Cortex of kidney (tissue), 1 donor: ENCODE measurements at regions not wholly inside any gene's neighbourhood (a gene's known extent, or its start where the extent isn't known, plus 50 kb on each side); places are given as distances from the start of the nearest gene placed in this dataset.

Source experiments
- DNase-seq: peaks from one replicate; lab custom pipeline; 2025; lab: John Stamatoyannopoulos, UW

DNA sequence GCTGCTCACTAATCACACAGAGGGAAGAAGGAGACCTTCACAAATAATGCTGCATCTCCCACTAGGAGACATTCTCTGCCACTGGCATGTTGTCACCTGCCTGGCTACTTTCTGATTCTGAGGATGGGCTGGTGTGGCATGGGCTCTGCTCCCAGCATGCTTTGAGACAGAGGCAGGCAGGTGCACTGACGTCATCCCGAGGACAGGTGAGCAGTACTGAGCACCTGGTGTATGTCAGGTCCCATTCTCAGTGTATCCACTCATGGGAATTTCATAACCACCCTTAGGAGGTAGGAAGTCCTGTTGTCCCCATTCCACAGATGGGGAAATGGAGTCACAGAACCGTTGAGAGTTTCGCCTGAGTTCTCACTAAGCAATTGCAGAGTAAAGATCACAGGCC, 597.9 kb downstream of the VRK1 start:
- DNase-seq, result no peak

DNA sequence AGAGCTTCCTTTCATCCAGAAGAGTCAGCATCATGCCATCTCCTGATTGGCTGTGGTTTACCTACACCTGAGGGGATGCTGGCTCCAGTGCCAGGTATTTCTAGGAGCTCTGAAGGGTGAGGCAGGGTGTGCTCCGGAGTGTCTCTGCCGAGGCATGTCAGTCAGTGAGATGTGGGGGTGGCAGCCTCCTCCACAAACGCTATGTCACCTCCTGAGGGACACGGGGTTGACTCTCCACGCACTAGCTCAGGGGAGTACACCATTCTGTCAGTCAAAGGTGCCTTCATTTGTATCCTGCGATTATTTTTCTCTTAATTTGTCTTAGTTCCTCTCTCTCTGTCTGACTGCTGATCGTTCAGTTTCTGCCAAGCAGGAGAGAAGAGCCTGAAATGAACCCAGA, 604.5 kb downstream of the VRK1 start:
- no peak for DNase-seq

DNA sequence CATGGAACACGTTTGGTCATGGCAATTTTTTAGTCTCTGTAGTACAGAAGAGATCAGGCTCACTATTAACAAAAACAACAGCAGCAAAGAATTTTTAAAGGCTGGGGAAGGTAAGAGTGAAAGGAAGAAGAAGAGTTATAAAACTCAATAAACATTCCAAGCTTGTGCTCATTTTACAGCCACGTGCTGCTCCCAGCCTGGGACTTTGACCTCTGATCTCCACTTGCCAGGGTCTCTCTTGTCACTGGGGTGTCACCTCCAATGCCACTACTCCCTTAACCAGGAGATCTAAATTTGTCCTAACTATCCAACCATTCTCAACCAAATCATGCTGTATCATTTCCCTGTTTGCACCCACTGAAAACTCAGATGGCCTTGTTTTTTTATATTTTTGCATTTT, 605.1 kb downstream of the VRK1 start:
- DNase-seq, result no peak

DNA sequence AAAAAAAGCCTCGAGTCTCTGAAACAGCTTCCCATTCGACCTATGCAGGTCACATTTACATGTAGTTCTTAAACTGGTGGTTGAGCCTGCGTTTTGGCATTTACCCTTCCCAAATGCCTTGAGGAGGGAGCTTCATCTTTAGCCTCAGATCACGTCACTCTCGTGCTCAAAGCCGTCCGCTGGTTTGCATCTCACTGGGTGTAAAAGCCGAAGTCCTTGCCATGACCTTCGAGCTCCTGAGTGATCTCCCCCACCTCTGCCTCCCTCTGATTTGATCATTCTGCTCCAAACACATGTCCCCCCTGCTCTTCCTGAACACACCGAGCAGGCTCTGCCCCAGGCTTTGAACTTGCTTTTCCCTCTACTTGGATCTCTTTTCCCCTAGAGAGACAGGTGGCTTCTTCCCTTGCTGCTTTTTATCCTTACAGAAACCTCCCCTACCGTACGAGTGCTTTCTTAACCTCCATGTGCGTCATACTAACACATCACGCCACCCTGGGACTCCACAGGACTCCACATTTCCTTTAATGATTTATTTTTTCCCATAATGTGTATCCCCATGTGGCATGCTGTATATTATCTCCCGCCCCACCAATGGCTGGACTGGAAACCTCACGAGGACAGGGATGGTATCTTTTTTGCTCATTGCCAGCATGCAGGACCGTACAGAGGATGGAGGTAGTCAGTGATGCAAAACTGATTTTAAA, 610.7 kb downstream of the VRK1 start:
- DNase-seq, result no peak

DNA sequence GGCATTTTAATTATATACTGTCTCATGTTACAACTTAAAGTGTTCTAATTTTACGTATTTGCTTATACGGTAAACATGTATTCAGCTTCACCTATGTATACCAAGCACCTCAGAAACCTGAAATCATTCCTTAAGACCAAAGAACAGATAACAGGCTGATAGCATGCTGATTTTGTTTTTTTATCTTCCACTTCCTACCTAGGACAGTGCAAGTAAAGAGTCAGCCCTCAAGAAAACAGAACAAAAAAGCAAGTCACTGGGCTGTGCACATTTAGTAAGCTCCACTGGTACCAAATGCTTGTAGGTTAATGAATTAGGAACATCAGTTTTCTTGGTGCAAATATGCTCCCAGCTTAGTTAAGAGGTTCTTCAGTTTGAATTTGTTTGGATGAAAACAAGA, 611.3 kb downstream of the VRK1 start:
- DNase-seq, result no peak

DNA sequence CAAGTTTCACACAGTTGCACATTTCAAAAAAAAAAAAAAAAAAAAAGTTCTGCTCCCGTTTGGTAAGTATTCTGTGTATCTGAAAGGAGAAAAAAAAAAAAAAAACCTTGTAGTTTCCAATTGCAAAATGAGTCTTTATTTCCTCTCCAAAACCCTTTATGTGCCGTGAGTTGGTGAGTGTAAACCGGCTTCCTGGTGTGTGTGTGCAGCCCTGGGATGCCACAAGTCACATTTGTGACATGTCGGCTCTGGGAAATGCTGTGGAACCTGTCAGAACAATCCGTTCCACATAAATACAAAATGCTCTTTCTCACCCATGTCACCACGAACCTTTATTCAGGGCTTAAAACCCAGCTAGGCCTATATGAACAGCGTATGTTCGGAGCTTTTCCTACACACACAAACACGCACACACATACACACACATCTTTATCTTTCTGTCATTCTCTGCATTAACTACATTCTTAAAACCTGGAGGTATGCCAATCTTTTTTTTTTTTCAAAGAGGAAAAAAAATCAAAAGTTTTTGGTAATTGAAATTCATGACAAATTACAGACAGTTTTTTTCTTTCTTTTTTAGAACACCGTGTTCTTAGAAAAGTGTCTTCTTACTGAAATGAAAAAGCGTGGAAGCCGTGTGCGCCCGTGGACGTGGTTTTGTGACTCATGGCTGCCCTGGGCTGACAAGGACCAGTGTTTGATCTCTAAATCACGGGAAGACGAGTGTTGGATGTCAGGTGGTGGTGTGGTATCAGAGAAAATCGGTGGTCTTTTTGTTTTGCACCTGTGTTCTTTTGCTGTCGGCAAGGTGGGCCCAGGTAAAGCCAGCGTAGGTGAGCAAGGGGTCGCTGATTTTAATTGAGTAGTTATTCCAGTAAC, 612.0 kb downstream of the VRK1 start:
- DNase-seq, result no peak

DNA sequence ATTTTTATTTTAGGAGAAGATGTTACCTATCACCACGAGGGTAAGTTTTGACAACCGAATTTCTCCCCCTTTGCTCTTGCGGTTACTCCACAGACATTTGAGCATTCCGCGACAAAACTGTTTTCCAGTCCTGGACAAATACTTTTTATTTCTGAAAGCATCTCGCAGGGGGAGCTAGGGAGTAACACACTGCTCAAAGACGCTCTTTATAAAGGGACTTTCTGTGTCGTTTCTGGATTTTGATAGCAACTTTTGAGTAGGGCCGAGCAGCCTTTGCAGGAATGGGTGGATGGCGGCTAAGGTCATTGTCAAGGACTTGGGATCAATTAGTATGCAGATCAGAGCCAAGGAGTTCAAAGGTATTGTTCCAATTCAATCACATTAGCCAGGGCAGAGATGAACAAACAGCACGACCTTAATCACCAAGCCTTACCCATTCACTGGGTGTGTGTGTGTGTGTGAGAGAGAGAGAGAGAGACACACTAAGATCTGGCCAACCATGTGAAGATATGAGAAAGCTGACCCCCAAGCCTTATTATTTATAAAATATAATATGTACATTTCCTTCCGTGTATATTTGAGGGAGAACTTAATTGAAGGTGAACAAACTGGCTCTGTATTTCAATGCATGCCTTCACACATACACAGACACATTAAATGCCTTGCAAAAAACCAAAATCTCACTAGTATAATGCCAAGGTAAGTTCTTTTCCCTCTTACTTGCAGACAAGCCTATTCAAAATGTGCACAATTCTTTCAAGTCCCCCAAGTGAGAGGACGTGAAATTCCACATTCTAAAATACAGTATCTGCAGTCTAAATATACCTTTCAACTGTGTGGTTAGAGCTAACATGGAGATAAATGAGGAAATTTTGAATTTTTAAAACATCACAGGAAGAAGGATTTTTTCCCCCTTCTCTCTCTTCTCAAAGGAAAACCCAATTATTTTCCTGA, 613.8 kb downstream of the VRK1 start:
- no peak for DNase-seq

DNA sequence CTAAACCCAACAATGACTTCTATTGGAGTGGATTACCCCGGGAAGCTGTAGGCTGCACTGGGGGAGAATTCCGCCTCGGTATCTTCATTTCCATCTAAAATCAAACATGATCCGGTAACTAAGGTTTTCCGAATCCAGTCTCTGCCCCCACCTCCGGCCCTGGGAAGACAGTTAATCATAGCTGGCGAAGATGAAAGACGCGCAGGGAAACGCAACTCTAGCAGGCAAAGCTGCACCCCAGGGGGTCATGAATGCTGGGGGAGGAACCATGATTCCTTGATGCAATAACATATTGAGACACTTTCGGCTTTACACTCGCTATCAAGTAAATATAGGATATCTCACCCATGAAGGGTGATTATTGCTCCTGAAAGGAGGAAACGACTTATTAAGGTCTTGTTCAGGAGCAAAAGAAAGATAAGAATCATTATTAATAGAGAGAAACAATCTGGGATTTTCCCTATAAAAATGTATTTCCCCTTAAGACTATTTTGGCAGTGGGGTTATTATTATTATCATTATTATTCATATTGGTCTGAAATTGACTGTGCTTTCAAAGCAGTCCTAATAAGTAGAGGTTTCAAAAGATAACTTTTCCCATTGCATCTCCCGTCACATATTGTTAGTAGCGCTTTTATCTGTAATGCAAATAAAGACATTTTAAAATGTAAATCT, 614.9 kb downstream of the VRK1 start:
- DNase-seq, result no peak

DNA sequence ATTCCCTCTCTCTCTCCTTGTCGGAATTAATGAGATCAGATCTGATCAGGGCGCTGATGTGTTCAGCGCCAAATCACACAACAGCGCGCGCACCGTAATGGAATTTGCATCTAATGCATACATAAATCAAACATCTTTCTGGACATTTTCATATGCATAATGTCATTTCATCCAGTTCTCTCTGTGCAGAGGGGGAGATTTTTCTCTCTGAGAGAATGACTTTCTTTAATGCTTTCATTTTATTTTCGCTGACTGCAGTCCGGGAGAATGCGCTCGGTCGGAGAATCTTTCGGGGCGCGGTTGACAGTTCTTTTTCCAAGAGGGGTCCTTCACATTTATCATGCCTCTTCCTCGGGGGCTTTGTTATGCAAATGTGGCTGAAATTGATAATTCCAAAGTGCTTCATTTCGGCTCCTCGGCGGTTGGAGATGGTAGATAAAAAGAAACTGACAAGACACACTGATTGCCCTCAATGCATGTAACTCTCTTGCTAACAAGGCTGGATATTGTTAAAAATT, 615.9 kb downstream of the VRK1 start:
- no peak for DNase-seq

DNA sequence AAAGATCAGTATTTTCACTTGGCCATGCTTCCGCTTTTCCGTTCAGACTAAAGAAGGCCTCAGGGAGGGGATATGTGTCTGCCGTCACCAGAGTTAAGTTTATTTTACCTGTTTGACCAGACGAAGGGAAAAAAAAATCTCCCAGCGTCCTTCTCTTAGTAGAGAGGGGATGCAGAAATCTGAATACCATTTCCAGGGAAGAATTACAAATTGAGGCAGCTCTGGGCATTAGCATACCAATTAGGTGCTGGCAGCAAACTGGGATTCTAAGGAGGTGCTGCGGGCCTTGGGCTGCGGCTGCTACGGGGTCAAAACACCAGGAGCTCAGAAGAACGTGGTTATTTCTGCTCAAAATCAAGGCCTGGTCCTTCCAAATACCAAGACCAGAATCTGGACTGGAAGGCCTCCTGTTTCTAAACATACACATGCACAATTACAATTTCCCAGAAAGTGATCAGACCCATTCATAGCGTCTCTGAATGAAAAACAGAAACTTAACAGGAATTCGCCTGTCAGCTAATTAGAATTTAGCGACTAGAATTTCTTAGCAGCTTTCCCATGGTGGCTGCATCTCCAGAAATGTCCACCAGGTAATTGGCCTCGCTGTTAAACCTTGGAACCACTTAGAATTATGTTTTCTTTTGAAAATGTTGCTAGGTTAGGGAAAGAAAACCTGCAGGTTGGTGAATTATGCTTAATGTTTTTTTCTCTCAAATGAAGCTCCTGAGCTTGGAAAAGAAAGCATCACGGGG, 617.0 kb downstream of the VRK1 start:
- no peak for DNase-seq

DNA sequence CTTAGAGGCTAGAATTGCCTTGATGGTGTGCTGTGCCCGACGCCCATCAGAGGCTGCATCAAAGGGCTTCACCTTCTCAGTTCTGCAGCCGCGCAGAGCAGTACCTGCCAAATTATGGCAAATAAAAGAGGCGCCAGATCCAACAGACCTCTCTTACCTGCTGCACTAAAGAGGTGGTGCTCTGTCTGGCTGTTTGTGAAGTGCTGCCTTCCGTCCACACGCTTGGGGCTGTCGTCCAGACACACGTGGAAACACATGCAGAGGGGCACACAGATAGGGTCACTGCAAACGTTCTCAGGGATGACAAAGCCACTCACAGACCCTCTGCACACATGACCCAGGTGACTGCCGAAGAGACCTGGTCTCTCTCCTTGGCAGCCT, 617.5 kb downstream of the VRK1 start:
- DNase-seq, result no peak

DNA sequence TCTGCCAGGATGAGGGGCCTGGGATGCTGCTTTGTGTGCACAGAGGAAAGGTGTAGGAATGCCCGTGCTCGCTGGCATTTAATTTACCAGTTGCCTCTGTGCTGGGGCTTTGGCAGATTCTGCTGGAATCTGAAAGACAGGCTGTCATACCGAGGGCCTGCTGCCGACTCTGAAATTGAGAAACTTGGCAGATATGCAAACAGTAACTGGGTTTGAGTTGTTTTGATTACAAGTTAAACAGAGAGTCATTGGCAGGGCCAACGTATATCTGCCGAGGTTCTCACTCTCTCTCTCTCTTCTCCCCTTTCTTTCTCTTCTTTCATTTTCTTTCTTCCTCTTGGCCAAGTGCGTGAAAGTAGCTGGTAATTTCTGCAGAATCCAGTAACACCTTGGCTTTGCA, 618.7 kb downstream of the VRK1 start:
- DNase-seq, result no peak

DNA sequence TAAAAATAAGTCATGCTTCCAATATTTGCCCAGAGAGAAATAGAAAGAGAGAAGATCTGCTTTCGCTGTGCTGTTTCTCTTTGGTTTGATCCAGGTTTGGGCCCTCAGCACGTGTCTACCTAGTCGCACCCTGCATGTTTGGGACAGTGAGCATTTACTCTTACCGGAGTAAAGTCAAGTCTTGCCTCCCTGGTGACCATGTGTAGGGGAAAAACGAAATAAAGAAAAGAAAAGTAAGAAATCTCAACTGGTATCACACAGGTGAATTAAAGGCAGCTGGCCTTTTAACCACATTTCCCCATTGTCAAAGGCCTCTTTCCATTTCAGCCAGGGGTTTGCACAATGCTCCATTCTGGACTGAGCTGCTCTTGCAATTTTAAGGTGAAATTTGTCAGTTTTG, 619.4 kb downstream of the VRK1 start:
- no peak for DNase-seq

DNA sequence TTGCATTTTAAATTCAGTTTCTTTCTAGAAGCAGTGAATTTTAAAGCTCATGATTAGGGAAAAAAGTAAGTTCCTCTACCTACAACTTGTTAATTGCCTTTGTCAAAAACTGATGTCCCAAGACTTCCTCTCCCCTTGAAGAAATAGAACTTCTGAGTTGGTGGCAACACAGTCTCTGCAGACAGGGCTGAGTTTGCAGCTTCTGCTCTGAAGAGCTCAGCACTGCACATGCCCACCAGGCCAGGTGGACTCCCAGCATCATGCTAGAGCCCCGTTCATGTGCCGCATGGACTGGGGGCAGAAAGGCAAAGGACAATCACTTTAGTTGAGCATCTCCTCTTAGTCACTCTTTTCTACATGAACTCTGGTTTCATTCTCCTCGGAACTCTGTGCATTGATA, 620.1 kb downstream of the VRK1 start:
- no peak for DNase-seq

DNA sequence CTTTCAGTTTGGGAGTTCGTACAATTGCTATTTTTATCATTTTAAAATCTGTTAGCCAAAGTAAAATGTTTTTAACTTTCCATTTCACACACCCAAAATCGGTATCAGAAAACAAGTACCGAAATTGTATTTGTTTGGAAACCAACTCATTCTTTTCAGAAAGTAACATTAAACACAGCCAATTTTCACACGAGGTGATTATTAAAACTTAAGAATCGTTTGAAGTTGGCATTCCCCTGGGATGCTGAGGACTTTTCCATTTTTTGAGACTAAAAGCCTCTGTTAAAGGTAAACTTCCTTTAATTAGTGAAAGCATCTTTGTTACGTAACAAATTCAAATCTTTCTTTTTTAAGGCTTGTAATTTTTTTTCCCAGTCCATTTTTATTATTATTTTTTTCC, 623.0 kb downstream of the VRK1 start:
- no peak for DNase-seq

DNA sequence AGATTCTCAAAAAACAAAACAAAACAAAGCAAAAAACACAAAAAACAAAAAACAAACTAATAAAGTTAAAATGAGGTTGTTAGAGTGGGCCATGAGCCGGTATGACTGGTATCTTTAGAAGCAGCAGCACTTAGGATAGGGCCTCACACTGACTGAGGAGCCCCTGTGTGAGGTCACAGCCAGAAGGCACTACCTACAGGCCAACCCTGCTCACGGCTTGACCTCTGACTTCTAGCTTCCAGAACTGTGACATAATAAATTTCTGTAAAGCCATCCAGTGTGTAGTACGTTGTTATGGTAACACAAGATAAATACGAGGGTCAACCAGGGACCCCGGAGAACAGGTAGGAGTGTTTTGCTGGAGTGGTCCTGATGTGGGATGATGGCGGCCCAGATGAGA, 629.6 kb downstream of the VRK1 start:
- no peak for DNase-seq

DNA sequence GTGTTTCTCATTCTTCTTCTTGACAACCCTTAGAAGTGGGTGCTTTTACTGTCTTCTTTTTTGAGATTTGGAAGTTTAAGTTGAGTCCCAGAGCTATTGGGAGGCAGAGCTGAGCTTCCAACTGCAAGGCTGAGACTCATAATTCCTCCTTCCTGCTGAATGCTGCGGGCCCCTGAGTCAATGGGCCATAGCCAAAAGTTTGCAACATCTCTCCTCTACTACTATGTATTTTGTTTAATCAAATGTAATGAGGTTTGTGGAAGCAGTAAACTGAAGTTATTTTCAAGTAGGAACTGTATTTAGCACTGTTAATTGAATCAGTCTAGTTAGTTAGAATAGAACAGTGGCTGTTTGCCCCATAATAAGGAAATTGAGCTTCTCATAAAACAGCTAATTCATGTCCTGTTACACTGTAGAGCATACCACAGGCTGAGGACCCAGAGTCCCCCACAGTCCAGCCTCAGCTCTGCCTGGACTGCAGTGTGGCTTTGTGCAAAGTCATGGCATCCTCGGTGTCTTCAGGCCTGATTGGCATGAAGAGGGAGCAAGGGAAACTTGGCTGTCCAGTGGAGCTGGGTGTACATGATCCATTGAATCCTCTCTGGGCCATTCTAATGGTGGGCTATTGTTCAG, 631.7 kb downstream of the VRK1 start:
- no peak for DNase-seq

DNA sequence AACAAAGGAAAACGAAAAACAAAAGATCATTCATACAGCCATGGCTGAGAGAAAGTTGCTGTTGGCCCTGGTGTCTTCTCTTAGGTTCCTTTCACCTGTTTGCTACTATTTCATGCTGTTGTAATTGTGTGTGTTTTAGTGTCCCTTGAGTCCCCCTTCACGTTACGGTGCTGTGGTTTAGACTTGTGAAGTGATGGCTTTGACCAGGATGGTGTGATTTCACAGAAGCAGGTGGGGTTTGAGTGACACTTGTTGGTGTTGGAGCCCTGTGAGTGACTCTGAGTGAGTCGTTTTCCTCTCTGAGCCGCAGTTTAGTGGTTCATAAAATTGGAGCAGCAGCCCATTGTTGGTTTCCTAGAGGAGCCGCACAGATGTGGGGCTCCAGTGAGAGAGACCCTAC, 635.4 kb downstream of the VRK1 start:
- DNase-seq, result no peak

DNA sequence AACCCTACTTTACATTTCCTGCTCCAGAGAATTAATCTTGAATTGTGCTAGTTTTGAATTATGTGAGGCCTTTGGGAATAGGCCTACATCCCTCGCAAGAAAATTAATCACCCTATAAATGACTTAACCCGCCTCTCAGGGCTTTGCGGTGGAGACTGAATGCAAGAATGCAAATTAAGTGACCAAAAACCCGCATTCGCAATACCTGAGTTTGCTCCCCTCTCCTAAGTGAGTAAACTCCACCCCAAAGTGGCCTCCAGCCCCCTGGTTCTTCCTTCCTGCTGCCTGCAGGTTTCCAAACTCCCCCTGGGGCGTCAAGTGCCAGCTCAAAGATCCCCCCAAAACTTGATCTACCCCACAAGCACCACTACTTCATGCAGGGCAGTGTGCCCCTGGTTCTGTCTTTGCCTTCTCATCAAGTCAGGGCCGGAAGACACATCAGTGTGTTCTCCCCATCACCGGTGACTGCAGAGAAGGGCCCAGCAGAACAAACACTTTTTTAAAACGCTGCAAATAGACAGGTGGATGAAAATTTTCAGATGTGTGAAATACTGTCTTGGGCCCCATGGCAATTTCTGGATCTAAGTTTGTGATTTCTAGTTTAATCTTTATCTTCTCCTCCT, 644.7 kb downstream of the VRK1 start:
- no peak for DNase-seq

DNA sequence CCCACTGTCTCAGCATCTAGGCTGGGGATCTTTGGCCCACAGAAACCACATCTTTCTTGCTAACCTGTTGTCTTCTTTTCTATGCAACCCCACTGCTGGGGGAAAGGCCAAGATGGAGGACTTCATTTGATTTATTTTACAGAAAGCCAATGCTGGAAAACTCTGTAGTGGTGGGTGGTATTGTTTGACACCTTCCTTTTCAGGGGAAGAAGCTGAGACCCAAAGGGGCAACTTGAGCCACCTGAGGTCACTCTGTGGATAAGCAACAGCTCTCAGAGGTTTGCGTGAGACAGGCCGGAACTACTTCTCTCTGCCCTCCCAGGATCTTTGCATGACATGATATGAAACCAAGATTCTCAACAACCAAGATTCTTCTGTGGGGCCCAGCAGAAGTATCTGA, 645.2 kb downstream of the VRK1 start:
- no peak for DNase-seq
